NOMO-1 treated with dmso at 0.1 percent for 144 hours (cell line): ENCODE measurements at regions not wholly inside any gene's neighbourhood (a gene's known extent, or its start where the extent isn't known, plus 50 kb on each side); places are given as distances from the start of the nearest gene placed in this dataset.
A peak's percentile ranks its signal among the peaks of the same experiment; 100 is the strongest.
"Not testable (repeated sequence)": the region's sequence is repeated elsewhere in the genome, so short reads cannot be mapped to it uniquely, and the experiment has no call there.

Experiments
- DNase-seq: peaks from one replicate; lab custom pipeline; 2025; ENCODE audit not compliant: unreplicated experiment; lab: John Stamatoyannopoulos, UW

DNA sequence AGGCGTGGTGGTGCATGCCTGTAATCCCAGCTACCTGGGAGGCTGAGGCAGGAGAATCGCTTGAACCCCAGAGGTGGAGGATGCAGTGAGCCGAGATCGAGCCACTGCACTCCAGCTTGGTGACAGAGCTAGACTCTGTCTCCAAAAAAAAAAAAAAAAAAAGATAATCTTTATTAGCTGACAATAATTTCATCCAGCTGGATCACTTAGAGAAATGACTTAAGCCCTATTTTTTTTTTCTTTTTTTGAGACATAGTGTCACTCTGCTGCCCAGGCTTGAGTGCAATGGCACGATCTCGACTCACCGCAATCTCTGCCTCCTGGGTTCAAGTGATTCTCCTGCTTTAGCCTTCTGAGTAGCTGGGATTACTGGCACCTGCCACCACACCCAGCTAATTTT, 51.6 kb upstream of the MAP4K4 start:
- not testable (repeated sequence) for DNase-seq

DNA sequence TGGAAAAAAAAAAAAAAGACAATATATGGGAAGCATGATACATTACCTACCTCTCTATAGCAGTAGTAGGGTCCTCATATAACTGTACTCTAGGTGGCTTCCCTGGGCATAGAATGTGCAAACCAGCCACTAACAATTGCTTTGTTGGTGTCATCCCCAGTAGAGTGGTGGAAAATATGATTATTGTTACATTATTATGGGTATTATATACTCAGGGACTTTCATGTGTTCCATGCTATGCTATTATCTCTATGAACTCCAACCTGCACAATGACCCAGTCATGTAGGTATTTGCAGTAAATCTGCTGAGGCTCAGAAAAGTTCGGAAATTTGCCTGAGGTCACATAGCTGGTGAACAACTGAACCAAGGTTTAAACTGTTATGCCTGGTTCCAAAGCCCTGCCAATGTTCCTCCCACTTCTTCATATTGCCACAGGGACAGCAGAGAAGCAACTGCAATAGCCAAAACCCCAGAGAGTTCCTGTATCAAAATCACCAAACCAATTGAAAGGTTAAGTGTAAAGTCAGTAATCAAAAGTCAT, 52.6 kb upstream of the MAP4K4 start:
- DNase-seq = no peak

DNA sequence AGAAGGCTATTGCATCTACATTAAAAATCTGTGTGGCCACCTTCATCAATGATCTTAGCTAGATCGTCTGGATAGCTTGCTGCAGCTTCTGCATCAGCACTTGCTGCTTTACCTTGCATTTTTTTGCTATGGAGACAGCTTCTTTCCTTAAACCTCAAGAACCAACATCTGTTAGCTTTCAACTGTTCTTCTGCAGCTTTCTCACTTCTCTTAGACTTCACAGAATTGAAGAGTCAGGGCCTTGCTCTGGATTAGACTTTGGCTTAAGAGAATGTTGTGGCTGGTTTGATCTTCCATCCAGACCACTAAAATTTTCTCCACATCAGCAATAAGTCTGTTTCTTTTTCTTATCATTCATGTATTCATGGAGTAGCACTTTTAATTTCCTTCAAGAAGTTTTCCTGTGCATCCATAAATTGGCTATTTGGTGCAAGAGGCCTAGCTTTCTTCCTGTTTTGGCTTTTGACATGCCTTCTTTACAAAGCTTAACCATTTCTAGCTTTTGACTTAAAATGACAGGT, 54.4 kb upstream of the MAP4K4 start:
- no peak for DNase-seq

DNA sequence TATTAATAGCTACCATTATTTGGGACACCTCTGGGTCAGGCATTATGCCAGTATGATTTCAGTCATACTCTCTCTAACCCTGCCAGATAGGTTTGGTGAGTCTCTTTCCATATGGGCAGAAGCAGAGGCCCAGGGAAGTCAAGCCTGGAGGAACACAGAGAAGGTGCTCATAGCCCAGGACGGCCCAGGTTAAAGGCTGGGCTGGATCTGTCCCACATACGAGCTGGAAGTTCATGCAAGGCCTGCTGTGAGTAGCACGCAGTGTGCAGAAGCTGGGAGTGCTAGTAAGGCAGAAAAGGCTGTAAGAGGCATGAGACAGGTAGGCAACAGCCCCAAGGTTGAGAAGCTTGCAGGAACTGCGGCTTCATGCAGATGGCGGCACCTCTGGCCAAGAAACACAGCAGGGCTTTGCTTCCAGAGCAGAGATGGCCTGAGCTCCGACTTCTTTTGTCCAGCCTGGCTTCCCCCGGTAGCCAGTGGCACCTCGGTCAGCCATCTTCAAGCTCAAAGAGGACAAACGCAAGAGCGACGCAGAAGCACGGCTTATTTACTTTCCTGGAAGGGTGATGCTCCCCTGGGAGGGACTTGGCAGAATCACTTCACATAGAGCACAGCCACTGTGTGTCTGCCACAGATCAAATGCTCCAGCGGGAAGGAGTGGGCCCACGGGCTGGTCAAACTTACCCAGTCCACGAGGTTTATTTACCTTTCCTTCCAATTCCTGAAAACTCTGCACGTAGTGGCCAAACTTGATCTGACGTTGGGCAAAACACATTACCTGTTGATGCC, 58.5 kb upstream of the MAP4K4 start:
- DNase-seq = no peak

DNA sequence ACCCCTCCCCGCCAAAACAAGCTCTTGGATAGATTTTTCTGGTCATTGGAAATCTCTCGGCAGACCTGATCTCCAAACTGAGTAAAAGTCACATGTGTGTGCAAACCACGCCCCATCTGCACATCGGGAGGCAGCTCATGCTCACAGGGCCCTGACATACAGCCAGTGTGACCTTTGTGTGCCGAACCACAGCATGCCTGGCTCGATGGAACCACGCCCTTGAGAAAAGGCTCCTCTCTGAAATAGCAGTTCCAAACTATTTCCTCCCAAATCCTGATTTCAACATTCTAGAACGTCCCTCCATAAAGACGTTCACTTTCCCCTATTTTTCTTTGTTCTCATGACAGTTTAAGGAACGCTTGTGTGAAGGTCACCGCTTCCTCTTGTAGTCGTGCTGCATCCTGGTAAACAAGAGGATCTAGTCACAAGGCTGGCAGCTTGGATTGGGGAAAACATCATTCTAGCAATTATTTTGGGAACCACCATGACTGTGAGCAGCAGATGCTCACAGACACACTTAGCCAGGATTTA, 59.3 kb upstream of the MAP4K4 start:
- DNase-seq = no peak

DNA sequence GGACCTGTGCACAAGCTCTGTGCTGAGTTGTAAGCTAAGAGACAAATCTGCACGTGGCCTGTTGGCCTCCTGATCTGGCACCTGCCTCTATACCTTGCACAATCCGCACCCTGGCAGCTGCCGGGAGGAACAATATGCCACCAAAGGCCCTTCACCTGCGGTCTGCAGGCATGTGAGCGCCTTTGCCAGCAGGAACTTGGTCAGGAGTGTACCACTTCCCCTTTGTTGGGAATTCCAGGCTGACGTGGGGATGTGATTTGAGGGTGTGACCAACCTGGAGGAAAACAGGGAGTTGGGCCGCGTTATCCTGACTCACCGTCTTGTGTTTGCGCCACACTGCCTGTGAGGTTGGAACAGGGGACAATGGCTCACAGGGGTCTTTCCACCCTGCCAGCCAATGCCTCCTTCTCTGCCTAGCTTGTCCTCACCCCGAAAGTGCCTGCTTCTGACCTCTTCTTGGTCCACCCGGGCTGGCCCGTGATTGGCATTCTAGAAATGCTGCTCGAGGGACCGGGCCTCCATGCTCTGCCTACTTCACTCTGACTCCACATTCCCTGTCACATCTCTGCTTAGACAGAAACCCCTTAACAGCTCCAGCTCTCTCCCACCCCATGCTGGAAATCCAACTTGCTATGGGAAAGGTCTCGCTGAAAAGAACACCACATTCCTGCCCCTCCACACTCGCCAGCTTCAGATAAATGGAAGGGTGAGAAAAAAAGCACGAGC, 67.1 kb upstream of the MAP4K4 start:
- DNase-seq = no peak

DNA sequence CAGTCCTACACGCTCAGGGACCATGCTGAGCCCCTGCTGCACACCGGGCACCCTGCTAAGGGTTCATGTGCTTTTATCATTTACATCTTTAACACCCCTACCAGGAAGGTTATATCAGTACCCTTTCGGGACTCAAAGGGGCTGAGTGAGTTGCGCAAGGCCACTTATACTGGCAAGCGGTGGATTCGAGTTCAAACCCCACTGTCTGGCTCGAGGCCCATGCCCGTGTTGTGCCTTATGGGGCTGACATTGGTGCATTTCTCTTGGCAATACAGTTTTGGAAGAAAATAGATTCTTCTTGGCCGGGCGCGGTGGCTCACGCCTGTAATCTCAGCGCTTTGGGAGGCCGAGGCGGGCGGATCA, 69.5 kb upstream of the MAP4K4 start:
- DNase-seq = no peak

DNA sequence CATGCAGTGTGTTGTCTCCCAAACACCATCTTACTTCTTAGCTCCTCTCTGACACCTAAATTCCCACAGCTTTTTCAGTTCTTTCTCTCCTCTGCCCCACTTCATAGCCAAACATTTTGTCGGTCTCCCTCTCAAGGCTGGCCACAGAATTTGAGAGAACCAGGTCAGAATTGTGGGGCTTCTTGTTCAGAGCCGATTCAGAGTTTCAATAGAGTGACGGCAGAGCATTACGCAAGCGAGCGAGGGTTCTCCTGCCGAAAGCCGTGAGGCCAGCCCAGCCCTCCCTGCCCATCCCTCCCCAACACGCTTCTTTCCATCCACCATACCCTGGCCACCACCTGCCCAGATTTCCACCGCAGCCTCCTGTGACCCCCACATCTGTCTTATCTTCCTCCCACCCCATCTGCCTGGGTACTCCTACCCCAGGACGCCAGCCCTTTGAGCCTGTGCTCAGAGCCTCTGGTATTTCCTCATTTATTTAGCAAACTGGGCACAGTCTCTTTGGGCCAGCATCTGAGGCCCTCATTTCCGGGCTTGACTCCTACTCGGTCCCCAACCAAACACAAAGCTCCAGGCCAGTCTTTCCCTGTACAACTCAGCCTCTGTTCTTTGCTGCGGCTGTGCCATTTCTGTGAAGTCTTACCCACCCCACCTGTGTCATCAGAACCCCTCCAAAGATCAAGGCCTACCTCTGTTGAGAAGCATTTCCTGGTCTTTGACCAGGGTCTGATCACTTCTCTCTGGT, 70.0 kb upstream of the MAP4K4 start:
- DNase-seq = peak; percentile 59

DNA sequence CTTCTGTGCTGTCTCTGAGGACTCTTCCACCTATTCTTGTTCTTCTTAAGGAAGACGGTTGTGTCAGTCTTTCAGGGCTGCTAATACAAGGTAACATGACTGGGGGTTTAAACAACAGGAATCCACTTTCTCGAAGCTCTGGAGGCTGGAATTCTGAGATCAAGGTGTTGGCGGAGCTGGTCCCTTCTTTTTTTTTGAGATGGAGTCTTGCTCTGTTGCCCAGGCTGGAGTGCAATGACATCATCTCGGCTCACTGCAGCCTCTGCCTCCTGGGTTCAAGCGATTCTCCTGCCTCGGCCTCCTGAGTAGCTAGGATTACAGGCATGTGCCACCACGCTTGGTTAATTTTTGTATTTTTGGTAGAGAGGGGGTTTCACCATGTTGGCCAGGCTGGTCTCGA, 71.7 kb upstream of the MAP4K4 start:
- not testable (repeated sequence) for DNase-seq

DNA sequence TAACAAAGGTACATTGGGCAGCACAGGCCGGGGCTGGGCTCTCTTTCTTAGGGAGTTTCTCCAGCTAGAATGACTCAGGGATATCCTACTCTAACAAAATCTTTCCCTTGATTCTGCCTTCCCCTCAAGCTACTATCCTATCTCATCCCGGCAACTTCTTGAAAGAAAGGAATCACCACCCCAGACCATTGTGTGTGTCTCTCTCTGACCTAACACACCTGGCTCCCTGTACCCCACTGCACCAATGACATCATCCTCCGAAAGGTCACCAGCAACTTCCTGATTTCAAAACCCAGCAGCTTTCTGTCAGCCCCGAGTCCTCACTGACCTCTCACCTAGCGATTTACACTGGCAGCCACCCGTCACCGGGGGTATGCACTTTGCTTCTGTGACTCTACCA, 72.1 kb upstream of the MAP4K4 start:
- peak; percentile 37 for DNase-seq

DNA sequence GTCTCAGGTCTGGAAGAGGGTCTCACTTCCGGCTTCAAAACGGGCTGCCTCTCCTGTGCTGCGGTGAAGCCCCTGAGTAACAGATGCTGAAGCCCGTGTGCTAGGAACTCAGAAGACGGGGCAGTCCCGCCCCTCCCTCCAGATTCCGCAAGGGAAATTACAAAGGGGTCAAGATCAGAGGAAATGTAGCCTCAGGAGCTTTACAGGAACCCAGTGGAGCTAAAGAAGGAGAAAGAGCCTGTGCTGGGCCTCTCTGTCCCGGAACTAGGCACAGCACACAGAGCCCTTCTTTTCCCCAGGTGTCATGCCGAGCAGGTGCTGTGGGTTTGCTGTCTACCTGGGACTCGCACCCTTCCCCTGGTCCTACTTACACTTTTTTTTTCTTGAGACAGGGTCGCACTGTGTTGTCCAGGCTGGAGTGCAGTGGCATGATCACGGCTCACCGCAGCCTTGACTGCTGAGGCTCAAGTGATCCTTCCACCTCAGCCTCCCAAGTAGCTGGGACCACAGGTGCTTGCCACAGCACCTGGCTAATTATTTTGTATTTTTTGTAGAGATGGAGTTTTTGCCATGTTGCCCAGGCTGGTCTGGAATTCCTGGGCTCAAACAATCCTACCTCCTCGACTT, 72.7 kb upstream of the MAP4K4 start:
- no peak for DNase-seq

DNA sequence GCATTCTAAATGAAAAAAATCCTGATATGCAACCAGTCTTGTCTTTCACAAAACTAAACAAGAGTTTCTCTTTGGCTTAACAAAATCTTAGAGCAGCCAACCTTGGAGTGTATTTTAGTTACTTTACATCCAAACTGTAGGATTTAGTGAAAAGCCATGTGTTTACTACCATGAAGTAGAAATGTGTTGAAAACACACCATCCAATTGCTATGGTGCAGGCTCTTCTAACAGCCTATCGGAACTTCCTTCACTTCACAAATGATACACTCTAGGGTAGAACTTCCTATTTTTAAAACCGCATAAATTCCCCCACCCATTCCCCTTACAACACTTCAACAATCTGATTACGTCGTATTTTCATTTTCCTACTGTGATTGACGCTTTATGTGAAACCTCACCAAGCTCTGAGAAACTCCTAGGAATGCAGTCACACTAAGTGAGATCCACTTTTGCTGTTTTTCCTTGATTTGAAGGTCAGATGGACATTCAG, 74.4 kb upstream of the MAP4K4 start:
- peak; percentile 88 for DNase-seq

DNA sequence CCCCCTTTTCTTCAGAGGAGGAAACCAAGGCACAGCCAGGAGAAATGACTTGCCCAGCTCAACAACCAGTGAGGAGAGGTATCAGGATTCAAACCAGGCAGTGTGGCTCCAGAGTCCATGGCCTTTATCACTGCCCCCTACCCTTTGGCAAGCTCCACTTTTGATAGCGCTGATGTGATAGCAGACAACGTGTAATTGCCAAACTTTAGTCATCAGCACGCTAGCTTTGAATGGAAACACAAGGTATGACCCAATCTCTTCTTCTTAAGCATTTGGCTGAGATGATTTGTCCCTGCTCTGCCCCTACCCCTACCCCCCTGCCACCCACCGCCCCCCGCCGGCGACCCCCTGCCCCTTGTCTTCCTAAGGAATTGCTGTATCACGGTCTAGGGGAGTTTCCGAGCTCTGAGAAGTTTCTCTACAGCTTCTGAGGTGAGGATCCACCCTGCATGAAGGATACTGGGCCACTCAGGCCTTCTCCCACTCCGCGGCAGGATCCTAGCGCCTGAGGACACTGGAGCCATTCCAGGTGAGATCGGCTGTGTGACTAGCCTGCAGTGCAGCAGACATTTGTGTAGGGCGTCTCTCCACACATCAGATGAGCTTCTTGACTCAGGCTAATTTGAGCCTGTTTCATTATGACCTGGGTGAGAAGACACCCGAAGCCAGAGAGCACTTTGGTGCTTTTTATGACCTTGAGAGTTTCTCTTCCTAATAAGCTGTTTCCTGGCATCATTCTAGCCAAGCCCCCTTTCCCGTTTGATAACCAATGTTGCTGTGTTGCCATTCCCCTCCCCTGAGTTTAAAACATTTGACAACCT, 75.1 kb upstream of the MAP4K4 start:
- no peak for DNase-seq

DNA sequence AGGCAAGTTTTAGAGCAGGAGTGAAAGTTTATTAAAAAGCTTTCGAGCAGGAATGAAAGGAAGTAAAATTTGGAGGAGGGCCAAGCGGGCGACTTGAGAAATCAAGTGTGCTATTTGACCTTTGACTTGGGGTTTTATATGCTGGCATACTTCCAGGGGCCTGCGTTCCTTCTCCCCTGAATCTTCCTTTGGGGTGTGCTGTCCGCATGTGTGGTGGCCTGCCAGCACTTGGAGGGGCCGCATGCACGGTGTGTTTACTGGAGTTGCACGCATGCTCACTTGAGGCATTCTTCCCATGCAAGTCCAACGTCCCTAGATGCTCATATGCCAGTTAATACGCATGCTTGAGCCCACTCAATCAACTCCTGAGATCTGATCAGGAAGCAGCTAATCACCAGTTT, 78.3 kb upstream of the MAP4K4 start:
- DNase-seq = peak; percentile 63

DNA sequence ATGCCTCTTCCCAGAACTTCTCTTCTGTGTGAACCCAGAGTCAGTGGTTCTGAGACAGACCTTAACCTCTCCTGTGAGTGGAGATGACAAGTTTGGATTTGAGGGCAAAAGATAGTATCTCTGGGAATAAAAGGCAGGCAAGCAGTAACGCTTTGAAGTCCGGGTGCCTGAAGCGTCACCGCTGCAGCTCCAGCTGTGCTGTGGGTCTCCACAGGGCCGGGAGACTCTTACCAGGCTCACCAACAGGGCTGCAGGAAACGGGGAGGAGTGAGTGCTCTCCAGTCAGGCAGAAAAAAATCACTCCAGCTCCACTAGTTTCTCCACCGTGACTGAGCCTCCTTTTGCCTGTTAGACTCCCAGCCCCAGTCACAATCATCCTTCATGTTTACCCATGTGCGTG, 79.7 kb upstream of the MAP4K4 start:
- DNase-seq = no peak

DNA sequence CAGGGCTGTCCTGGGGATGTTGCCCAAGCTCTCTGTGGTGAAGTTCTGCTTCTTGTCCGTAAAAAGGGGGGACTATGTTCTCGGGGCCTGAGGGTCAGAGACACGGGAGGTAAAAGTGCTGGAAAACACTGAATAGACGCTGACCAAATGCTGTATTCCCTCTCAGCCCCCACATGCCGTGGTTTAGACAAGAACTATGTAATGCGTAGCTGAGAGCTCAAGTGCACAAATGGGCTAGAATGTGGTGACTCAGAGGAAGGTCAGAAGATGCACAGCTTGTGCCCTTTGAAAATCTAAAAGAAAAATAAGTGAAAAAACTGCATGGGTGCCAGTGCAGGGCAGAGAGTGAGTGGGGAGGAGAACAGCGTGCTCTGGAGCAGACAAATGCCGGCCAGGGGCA, 80.3 kb upstream of the MAP4K4 start:
- no peak for DNase-seq

DNA sequence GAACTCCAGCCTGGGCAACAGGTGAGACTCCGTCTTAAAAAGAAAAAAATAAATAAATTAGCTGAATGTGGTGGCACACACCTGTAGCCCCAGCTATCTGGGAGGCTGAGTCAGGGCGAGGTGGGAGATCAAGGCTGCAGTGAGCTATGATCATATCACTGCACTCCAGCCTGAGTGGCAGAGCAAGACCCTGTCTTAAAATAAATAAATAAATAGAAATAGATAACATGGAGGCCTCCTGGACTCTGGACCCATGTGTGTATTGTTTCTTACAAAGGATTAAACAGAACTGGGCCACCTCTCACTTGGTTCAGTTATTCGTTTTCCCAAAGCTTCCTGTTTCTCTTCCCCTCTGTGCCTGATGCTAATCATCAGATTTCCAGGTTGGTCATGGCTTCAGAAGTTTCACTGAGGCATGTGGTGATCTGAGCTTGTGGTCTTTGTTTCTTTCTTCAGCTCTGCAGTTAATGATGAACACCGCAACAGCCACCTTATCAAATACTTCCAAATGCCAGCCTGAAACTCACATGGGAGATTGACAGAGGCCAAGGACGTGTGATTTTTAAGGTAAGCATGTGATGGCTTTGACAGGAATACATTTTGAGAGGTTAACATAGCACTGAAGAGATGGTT, 83.3 kb upstream of the MAP4K4 start:
- DNase-seq = no peak

DNA sequence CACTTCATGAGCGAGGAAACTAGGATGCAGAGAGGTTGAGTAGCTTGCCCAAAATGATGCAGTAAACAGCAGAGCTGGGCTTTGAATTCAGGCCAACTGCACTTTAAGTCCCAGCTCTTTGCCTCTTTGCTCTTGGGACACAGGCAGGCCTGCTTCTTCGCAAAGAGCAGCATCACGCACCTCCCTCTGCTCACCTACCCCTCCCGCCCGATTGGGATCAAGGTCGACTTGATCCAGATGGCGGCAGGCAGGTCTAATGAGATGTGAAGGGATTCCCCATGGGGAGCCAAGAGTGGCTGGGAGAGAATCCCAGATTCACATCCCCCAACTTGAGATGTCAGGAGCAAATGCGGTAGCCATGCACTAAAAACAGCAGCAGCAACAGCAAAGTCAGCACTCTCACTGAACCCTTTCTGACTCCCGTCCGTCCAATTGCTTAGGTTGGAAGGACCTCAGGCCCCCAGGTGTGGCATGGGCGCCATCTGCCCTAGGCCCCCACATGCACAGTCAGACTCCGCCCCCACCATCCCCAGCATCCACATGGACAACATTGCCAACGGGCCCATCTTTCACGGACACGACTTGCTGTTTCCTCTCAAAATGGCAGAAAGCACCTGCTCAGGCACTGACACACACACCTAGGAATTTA, 84.3 kb upstream of the MAP4K4 start:
- no peak for DNase-seq

DNA sequence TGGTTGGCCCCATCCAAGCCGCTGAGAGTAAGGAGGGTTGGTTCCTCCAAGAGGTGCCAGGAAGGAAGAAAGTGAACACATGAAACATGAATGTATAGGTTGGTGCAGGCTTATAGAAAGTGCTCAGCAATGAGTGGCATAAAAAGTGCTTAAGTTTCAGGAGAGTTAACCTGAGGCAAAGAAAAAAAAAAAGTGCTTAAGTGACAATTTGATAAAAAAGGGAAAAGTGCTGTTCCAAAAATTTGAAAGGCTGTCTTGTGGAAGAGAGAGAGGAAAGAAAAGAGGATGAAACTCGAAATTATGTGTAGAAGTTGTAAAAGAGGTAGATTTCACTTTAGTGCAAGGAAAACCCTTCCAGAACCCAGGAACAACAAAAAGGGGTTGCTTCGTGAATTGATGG, 85.5 kb upstream of the MAP4K4 start:
- DNase-seq = no peak
